ENCODE measurements at regions not wholly inside any gene's neighbourhood (a gene's known extent, or its start where the extent isn't known, plus 50 kb on each side); places are given as distances from the start of the nearest gene placed in this dataset.

- Histone ChIP-seq H3K4me1 (ENCODE audit: control extremely low read depth in 1 of 4, control insufficient read depth in 4 of 4, insufficient read depth in 4 of 4, low read length in 3 of 4) (no peaks in the 10 kb centered on the region), H3K27ac (ENCODE audit: insufficient read depth in 1 of 2, low read depth in 1 of 2, low read length in 2 of 2, poor library complexity in 1 of 2, severe bottlenecking in 2 of 2) (no peak overlapping the region), H3K4me3 (ENCODE audit: control insufficient read depth in 1 of 7, extremely low read depth in 1 of 7, insufficient read depth in 4 of 7, low read depth in 2 of 7, low read length in 6 of 7) (no peak overlapping the region), H3K27me3 (replicated peaks in 2 of 5; ENCODE audit: control insufficient read depth in 4 of 5, insufficient read depth in 5 of 5, low read length in 4 of 5) (no peaks in the 10 kb centered on the region), H3K9me3 (ENCODE audit: control extremely low read depth in 1 of 5, control insufficient read depth in 4 of 5, insufficient read depth in 2 of 5, low read depth in 1 of 5, low read length in 4 of 5) (no peaks in the 10 kb centered on the region), H3K36me3 (ENCODE audit: control insufficient read depth in 4 of 4, insufficient read depth in 4 of 4, low read length in 3 of 4) (no peaks in the 10 kb centered on the region)
- CTCF ChIA-PET = no interaction called here
- POLR2A ChIA-PET = no interaction called here
- no peak for DNase-seq
- 92% methylated on average over 1 of the region's 1 CpG for WGBS (ENCODE audit: insufficient coverage)
These were observed 1581.8 kb downstream of the HACE1 start for GRCh38 chr6:103277936-103278335.

GRCh38 chr6:103273048-103273447 is 1586.7 kb downstream of the HACE1 start:
- CTCF ChIA-PET = no interaction called here
- DNase-seq = no peak
- no peaks in the 10 kb centered on the region for H3K27me3 ChIP-seq (replicated peaks in 2 of 5; ENCODE audit: control insufficient read depth in 4 of 5, insufficient read depth in 5 of 5, low read length in 4 of 5)
- WGBS (ENCODE audit: insufficient coverage) = no CpG with 5 or more reads among the region's 1 CpG
- H3K36me3 ChIP-seq (ENCODE audit: control insufficient read depth in 4 of 4, insufficient read depth in 4 of 4, low read length in 3 of 4) = no peaks in the 10 kb centered on the region
- no peaks in the 10 kb centered on the region for H3K9me3 ChIP-seq (ENCODE audit: control extremely low read depth in 1 of 5, control insufficient read depth in 4 of 5, insufficient read depth in 2 of 5, low read depth in 1 of 5, low read length in 4 of 5)
- POLR2A ChIA-PET = no interaction called here
- no peaks in the 10 kb centered on the region for H3K4me1 ChIP-seq (ENCODE audit: control extremely low read depth in 1 of 4, control insufficient read depth in 4 of 4, insufficient read depth in 4 of 4, low read length in 3 of 4)
- H3K27ac ChIP-seq (ENCODE audit: insufficient read depth in 1 of 2, low read depth in 1 of 2, low read length in 2 of 2, poor library complexity in 1 of 2, severe bottlenecking in 2 of 2) = no peak overlapping the region
- no peak overlapping the region for H3K4me3 ChIP-seq (ENCODE audit: control insufficient read depth in 1 of 7, extremely low read depth in 1 of 7, insufficient read depth in 4 of 7, low read depth in 2 of 7, low read length in 6 of 7)

GRCh38 chr6:103269581-103269980 is 1590.1 kb downstream of the HACE1 start:
- Histone ChIP-seq H3K4me1 (ENCODE audit: control extremely low read depth in 1 of 4, control insufficient read depth in 4 of 4, insufficient read depth in 4 of 4, low read length in 3 of 4) (no peaks in the 10 kb centered on the region), H3K27me3 (replicated peaks in 2 of 5; ENCODE audit: control insufficient read depth in 4 of 5, insufficient read depth in 5 of 5, low read length in 4 of 5) (no peaks in the 10 kb centered on the region), H3K4me3 (ENCODE audit: control insufficient read depth in 1 of 7, extremely low read depth in 1 of 7, insufficient read depth in 4 of 7, low read depth in 2 of 7, low read length in 6 of 7) (no peak overlapping the region), H3K36me3 (ENCODE audit: control insufficient read depth in 4 of 4, insufficient read depth in 4 of 4, low read length in 3 of 4) (no peaks in the 10 kb centered on the region), H3K27ac (ENCODE audit: insufficient read depth in 1 of 2, low read depth in 1 of 2, low read length in 2 of 2, poor library complexity in 1 of 2, severe bottlenecking in 2 of 2) (no peak overlapping the region), H3K9me3 (ENCODE audit: control extremely low read depth in 1 of 5, control insufficient read depth in 4 of 5, insufficient read depth in 2 of 5, low read depth in 1 of 5, low read length in 4 of 5) (no peaks in the 10 kb centered on the region)
- WGBS (ENCODE audit: insufficient coverage) = no CpG with 5 or more reads among the region's 2 CpGs
- ChIA-PET CTCF (no interaction called here), POLR2A (no interaction called here)
- no peak for DNase-seq

- Histone ChIP-seq H3K4me1 (ENCODE audit: control extremely low read depth in 1 of 4, control insufficient read depth in 4 of 4, insufficient read depth in 4 of 4, low read length in 3 of 4) (no peaks in the 10 kb centered on the region), H3K4me3 (ENCODE audit: control insufficient read depth in 1 of 7, extremely low read depth in 1 of 7, insufficient read depth in 4 of 7, low read depth in 2 of 7, low read length in 6 of 7) (no peak overlapping the region), H3K27ac (ENCODE audit: insufficient read depth in 1 of 2, low read depth in 1 of 2, low read length in 2 of 2, poor library complexity in 1 of 2, severe bottlenecking in 2 of 2) (no peak overlapping the region), H3K9me3 (ENCODE audit: control extremely low read depth in 1 of 5, control insufficient read depth in 4 of 5, insufficient read depth in 2 of 5, low read depth in 1 of 5, low read length in 4 of 5) (no peaks in the 10 kb centered on the region), H3K27me3 (replicated peaks in 2 of 5; ENCODE audit: control insufficient read depth in 4 of 5, insufficient read depth in 5 of 5, low read length in 4 of 5) (no peaks in the 10 kb centered on the region), H3K36me3 (ENCODE audit: control insufficient read depth in 4 of 4, insufficient read depth in 4 of 4, low read length in 3 of 4) (no peaks in the 10 kb centered on the region)
- ChIA-PET CTCF (no interaction called here), POLR2A (no interaction called here)
- no peak for DNase-seq
- 100% methylated on average over 1 of the region's 2 CpGs for WGBS (ENCODE audit: insufficient coverage)
These were observed 1591.4 kb downstream of the HACE1 start for GRCh38 chr6:103268335-103268734.

GRCh38 chr6:103264020-103264419 is 1595.7 kb downstream of the HACE1 start:
- Histone ChIP-seq H3K36me3 (ENCODE audit: control insufficient read depth in 4 of 4, insufficient read depth in 4 of 4, low read length in 3 of 4) (no peaks in the 10 kb centered on the region), H3K4me3 (ENCODE audit: control insufficient read depth in 1 of 7, extremely low read depth in 1 of 7, insufficient read depth in 4 of 7, low read depth in 2 of 7, low read length in 6 of 7) (no peak overlapping the region), H3K4me1 (ENCODE audit: control extremely low read depth in 1 of 4, control insufficient read depth in 4 of 4, insufficient read depth in 4 of 4, low read length in 3 of 4) (no peaks in the 10 kb centered on the region), H3K9me3 (ENCODE audit: control extremely low read depth in 1 of 5, control insufficient read depth in 4 of 5, insufficient read depth in 2 of 5, low read depth in 1 of 5, low read length in 4 of 5) (no peaks in the 10 kb centered on the region), H3K27ac (ENCODE audit: insufficient read depth in 1 of 2, low read depth in 1 of 2, low read length in 2 of 2, poor library complexity in 1 of 2, severe bottlenecking in 2 of 2) (no peak overlapping the region), H3K27me3 (replicated peaks in 2 of 5; ENCODE audit: control insufficient read depth in 4 of 5, insufficient read depth in 5 of 5, low read length in 4 of 5) (no peaks in the 10 kb centered on the region)
- POLR2A ChIA-PET = no interaction called here
- CTCF ChIA-PET = interaction anchor here (1.3 kb wide), 1 partner anchor 26 kb away, joined by 3 read pairs; no protein-coding TSS in a partner anchor
- no peak for DNase-seq
- WGBS (ENCODE audit: insufficient coverage) = 93% methylated on average over 7 of the region's 9 CpGs

GRCh38 chr6:103255132-103255531 is 1604.6 kb downstream of the HACE1 start:
- no peaks in the 10 kb centered on the region for H3K4me1 ChIP-seq (ENCODE audit: control extremely low read depth in 1 of 4, control insufficient read depth in 4 of 4, insufficient read depth in 4 of 4, low read length in 3 of 4)
- no peaks in the 10 kb centered on the region for H3K27me3 ChIP-seq (replicated peaks in 2 of 5; ENCODE audit: control insufficient read depth in 4 of 5, insufficient read depth in 5 of 5, low read length in 4 of 5)
- H3K9me3 ChIP-seq (ENCODE audit: control extremely low read depth in 1 of 5, control insufficient read depth in 4 of 5, insufficient read depth in 2 of 5, low read depth in 1 of 5, low read length in 4 of 5) = no peaks in the 10 kb centered on the region
- no peak for DNase-seq
- no peaks in the 10 kb centered on the region for H3K36me3 ChIP-seq (ENCODE audit: control insufficient read depth in 4 of 4, insufficient read depth in 4 of 4, low read length in 3 of 4)
- ChIA-PET POLR2A (no interaction called here), CTCF (no interaction called here)
- H3K4me3 ChIP-seq (ENCODE audit: control insufficient read depth in 1 of 7, extremely low read depth in 1 of 7, insufficient read depth in 4 of 7, low read depth in 2 of 7, low read length in 6 of 7) = no peak overlapping the region
- 100% methylated on average over 2 of the region's 2 CpGs for WGBS (ENCODE audit: insufficient coverage)
- H3K27ac ChIP-seq (ENCODE audit: insufficient read depth in 1 of 2, low read depth in 1 of 2, low read length in 2 of 2, poor library complexity in 1 of 2, severe bottlenecking in 2 of 2) = no peak overlapping the region

- Histone ChIP-seq H3K36me3 (ENCODE audit: control insufficient read depth in 4 of 4, insufficient read depth in 4 of 4, low read length in 3 of 4) (no peaks in the 10 kb centered on the region), H3K4me3 (ENCODE audit: control insufficient read depth in 1 of 7, extremely low read depth in 1 of 7, insufficient read depth in 4 of 7, low read depth in 2 of 7, low read length in 6 of 7) (no peak overlapping the region), H3K27me3 (replicated peaks in 2 of 5; ENCODE audit: control insufficient read depth in 4 of 5, insufficient read depth in 5 of 5, low read length in 4 of 5) (no peaks in the 10 kb centered on the region), H3K27ac (ENCODE audit: insufficient read depth in 1 of 2, low read depth in 1 of 2, low read length in 2 of 2, poor library complexity in 1 of 2, severe bottlenecking in 2 of 2) (no peak overlapping the region), H3K4me1 (ENCODE audit: control extremely low read depth in 1 of 4, control insufficient read depth in 4 of 4, insufficient read depth in 4 of 4, low read length in 3 of 4) (no peaks in the 10 kb centered on the region), H3K9me3 (ENCODE audit: control extremely low read depth in 1 of 5, control insufficient read depth in 4 of 5, insufficient read depth in 2 of 5, low read depth in 1 of 5, low read length in 4 of 5) (no peaks in the 10 kb centered on the region)
- ChIA-PET CTCF (interaction anchor here (1.0 kb wide), 1 partner anchor 27 kb away, joined by 3 read pairs; no protein-coding TSS in a partner anchor), POLR2A (no interaction called here)
- DNase-seq = no peak
These were observed 1622.8 kb downstream of the HACE1 start for GRCh38 chr6:103236923-103237322.

GRCh38 chr6:103231181-103231580 is 1628.5 kb downstream of the HACE1 start:
- ChIA-PET CTCF (no interaction called here), POLR2A (no interaction called here)
- no peaks in the 10 kb centered on the region for H3K27me3 ChIP-seq (replicated peaks in 2 of 5; ENCODE audit: control insufficient read depth in 4 of 5, insufficient read depth in 5 of 5, low read length in 4 of 5)
- H3K4me1 ChIP-seq (ENCODE audit: control extremely low read depth in 1 of 4, control insufficient read depth in 4 of 4, insufficient read depth in 4 of 4, low read length in 3 of 4) = no peaks in the 10 kb centered on the region
- no peak overlapping the region for H3K27ac ChIP-seq (ENCODE audit: insufficient read depth in 1 of 2, low read depth in 1 of 2, low read length in 2 of 2, poor library complexity in 1 of 2, severe bottlenecking in 2 of 2)
- H3K36me3 ChIP-seq (ENCODE audit: control insufficient read depth in 4 of 4, insufficient read depth in 4 of 4, low read length in 3 of 4) = no peaks in the 10 kb centered on the region
- DNase-seq = no peak
- peaks cover 0 to 2% (median 0%) of the 10 kb centered on the region in 5 experiments for H3K9me3 ChIP-seq (ENCODE audit: control extremely low read depth in 1 of 5, control insufficient read depth in 4 of 5, insufficient read depth in 2 of 5, low read depth in 1 of 5, low read length in 4 of 5)
- H3K4me3 ChIP-seq (ENCODE audit: control insufficient read depth in 1 of 7, extremely low read depth in 1 of 7, insufficient read depth in 4 of 7, low read depth in 2 of 7, low read length in 6 of 7) = no peak overlapping the region
